Transverse colon (tissue), 4 donors: ENCODE measurements at regions not wholly inside any gene's neighbourhood (a gene's known extent, or its start where the extent isn't known, plus 50 kb on each side); places are given as distances from the start of the nearest gene placed in this dataset.

Source experiments
- POLR2AphosphoS5 ChIP-seq, 3 donors: sonication (generic); formaldehyde crosslinking; IDR thresholded peaks; one replicate each; pipeline ENCODE4 v1.6.1; 2016; ENCODE audit warnings: antibody characterized with exemption in 3 of 3
- TF ChIP-seq, protein P1 (sequence below), 5 experiments: fragments of 200-600 bp in 3 of 5; fragments of 450-650 bp in 2 of 5; sonication (generic) in 3 of 5; IDR thresholded peaks; 1 replicate in 2 of 5; 2 replicates in 3 of 5; pipeline ENCODE4 v1.5.1; 2016 to 2017; ENCODE audit warnings: antibody characterized with exemption in 5 of 5, inconsistent platforms in 3 of 5, mild to moderate bottlenecking in 2 of 5, moderate library complexity in 1 of 5

DNA sequence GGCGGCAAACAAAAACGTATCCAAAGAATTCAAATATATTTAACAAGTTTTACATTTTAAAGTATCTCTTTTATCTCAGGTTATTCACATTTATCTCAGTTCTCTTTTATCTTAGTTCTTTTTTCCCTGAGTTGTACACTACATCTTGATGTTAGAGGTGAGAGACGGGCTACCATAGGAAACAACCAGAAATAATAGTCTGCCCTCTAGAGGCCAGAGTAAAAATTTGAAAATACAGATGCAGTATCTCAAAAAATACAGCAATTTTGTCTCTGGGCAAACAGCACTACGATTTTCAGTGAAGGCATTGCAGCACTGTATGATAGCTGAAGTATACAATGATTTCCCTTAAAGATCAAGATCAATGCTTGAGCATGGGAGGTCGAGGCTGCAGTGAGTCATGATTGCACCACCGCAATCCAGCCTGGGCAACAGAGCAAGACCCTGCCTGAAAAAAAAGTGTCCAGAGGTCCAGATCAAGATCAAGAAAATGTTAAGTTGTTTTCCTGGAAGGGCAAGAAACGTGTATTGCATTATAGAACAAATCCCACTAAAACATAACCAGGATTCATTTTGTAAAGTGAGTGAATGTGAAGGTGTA, 82.6 kb upstream of the ATP11B start:
- TF ChIP-seq, protein P1, sequence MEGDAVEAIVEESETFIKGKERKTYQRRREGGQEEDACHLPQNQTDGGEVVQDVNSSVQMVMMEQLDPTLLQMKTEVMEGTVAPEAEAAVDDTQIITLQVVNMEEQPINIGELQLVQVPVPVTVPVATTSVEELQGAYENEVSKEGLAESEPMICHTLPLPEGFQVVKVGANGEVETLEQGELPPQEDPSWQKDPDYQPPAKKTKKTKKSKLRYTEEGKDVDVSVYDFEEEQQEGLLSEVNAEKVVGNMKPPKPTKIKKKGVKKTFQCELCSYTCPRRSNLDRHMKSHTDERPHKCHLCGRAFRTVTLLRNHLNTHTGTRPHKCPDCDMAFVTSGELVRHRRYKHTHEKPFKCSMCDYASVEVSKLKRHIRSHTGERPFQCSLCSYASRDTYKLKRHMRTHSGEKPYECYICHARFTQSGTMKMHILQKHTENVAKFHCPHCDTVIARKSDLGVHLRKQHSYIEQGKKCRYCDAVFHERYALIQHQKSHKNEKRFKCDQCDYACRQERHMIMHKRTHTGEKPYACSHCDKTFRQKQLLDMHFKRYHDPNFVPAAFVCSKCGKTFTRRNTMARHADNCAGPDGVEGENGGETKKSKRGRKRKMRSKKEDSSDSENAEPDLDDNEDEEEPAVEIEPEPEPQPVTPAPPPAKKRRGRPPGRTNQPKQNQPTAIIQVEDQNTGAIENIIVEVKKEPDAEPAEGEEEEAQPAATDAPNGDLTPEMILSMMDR (IDR thresholded peaks at IDR 0.05): peak; percentile 47 to 65 (median 63)
- no peak for TF ChIP-seq POLR2AphosphoS5 (IDR thresholded peaks at IDR 0.05)
